GM10266 (cell line): ENCODE measurements at regions not wholly inside any gene's neighbourhood (a gene's known extent, or its start where the extent isn't known, plus 50 kb on each side); places are given as distances from the start of the nearest gene placed in this dataset.

Experiments used
- DNase-seq: peaks from one replicate; pipeline ENCODE4 v3.0.0; 2012; ENCODE audit errors: extremely low spot score
- TF ChIP-seq, protein P1 (sequence below): IDR thresholded peaks from 2 replicates; pipeline ENCODE4 v1.5.1; 2012; ENCODE audit warnings: mild to moderate bottlenecking, low read depth; ENCODE audit not compliant: control insufficient read depth, insufficient read depth; ENCODE audit errors: missing control alignments

DNA sequence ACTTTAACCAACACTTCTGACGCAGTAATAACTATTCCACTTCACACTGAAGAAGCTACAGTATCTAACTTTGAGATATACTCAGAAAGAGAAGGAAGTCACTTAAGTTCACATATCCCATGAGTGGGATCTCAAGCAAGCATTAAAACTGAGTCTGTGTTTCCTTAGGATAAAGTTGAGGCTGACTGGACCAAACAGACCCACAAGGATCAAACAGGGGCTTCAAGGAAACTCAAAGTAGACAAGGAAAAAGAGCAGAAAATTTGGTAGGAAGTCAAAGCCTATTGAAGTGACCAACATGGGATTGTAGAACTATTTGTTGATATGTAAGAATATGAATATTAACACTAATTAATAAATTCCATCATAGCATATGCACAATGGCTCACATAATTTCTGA, 294.9 kb downstream of the ADGB start:
- TF ChIP-seq, protein P1, sequence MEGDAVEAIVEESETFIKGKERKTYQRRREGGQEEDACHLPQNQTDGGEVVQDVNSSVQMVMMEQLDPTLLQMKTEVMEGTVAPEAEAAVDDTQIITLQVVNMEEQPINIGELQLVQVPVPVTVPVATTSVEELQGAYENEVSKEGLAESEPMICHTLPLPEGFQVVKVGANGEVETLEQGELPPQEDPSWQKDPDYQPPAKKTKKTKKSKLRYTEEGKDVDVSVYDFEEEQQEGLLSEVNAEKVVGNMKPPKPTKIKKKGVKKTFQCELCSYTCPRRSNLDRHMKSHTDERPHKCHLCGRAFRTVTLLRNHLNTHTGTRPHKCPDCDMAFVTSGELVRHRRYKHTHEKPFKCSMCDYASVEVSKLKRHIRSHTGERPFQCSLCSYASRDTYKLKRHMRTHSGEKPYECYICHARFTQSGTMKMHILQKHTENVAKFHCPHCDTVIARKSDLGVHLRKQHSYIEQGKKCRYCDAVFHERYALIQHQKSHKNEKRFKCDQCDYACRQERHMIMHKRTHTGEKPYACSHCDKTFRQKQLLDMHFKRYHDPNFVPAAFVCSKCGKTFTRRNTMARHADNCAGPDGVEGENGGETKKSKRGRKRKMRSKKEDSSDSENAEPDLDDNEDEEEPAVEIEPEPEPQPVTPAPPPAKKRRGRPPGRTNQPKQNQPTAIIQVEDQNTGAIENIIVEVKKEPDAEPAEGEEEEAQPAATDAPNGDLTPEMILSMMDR, result no peak

DNA sequence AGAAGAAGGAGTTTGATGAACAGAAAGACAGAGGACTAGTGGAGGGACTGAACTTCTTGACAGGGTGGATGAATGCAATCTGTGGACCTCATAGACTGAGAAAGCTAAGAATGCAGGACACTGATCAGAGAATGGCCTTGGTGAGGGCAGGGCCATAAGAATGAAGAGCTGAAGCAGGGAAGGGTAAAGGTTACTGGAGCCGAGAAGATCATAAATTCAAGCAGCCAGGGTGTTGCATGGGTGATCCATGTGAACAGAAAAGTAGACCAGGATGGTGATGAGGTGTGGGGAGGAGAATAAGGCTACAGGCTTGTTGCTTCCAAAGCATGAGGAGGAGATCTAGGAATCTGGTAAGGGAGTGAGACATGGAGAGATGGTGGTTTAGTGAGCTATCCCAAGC, 295.9 kb downstream of the ADGB start:
- no peak for DNase-seq
- TF ChIP-seq, protein P1, result no peak

More for the DNA sequence above, 294.9 kb downstream of the ADGB start:
- no peak for DNase-seq

DNA sequence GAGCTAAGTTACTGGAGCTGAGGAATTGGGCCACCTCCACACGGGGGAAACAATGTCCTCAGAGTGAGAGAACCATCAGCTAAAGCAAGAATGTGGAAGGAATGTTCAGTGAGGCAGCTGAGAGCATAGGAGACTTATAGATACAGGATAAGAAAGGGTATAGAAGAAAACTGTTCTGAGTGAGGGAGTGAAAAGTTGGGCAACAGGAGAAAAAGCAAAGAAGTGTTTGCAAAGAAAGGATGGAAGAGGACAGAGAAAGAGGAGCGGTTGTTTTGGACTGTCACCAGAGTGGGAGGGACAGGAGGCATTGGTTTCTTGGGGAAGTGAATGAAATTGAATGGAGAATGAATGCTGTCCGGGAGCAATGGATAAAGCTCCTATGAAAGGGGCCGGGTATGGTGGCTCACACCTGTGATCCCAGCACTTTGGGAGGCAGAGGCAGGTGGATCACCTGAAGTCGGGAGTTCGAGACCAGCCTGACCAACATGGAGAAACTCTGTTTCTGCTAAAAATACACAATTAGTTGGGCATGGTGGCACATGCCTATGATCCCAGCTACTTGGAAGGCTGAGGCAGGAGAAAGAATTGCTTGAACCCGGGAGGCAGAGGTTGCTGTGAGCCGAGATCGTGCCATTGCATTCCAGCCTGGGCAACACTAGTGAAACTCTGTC, 296.5 kb downstream of the ADGB start:
- TF ChIP-seq, protein P1, result no peak
- no peak for DNase-seq

DNA sequence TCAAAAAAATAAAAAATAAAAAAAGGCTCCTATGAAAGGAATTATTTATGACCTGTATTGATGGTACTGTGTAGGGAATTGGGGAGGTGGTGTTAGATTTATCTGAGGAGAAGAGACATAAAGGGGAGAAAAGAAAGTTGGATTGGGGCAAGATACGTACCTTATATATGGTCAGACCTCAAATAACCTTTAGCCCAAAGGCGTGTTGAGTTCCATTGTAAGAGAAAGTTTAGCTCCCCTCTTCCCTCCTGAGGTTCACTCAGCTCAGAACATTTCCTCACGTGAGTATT, 296.9 kb downstream of the ADGB start:
- TF ChIP-seq, protein P1, result no peak
- DNase-seq, result no peak

DNA sequence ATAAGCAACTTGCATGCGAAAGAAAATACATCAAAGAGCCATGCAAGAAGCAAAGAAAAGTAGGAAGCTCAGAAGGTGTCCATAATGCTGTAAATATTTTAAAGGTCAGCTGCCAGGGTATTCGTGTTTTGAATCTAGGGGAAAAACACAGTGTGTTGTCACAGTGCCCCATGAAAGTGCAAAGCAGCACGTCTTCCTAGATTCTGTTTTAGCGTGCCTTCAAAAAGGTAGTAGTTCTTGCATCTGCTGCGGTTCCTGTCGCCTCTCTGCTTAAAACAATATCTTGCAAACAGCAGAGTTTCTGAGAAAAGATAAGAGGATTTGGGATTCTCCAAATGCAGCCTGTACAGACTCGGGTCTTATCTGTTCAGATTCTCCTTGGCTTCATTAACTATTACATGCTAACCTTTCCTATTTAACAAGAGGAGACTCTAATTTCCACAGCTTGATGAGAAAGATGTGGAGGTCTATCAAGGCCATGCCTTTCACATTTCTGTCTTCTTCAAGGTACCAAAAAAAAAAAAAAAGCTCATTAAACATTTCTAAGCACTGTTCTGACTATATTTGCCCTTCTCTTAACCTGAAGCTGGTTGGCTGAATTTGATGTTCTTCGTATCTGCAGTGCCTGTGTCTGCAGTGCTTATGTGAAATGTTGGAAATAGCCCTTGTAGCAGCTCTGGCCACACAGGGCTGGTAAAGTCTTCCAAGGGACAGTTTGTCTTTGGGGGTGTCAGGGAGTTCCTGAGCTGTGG, 297.5 kb downstream of the ADGB start:
- TF ChIP-seq, protein P1, result no peak

DNA sequence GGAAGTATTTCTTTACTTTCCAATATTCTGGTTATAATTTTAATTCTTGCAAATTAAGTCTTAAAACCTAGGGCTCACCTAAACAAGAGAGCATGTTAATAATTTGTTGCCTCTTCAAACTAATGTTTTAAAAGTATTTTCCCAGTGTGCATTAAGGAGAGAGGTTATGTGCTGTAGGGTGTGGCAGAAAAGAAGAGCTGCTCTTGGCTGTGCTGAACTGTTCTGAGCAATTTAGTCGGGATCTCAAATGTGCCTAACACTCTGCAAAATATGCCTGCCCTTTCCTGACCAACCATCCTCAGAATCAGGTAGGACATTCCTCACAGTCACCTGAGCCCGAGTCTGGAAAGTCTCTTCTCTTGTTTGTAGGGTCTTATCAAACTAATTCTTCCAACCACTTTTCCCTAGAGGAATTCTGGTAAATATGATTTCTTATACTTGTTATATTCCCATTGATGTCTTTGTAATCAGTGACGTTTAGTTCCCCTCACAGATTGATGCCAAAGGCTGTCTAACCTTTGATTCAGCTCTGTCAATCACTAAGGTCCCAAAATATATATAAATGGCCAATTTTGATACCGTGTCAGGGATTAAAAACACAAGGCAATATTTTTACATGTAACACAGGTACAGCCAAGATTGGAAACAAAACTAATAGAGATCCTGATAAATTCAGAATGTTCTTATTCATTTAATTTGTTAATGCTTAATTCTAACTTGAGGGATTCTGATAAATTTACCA, 298.4 kb downstream of the ADGB start:
- DNase-seq, result no peak
- TF ChIP-seq, protein P1, result no peak

More for the DNA sequence above, 297.5 kb downstream of the ADGB start:
- no peak for DNase-seq
